ENCODE measurements at regions not wholly inside any gene's neighbourhood (a gene's known extent, or its start where the extent isn't known, plus 50 kb on each side); places are given as distances from the start of the nearest gene placed in this dataset.
A peak's percentile ranks its signal among the peaks of the same experiment; 100 is the strongest.
"Not testable (repeated sequence)": the region's sequence is repeated elsewhere in the genome, so short reads cannot be mapped to it uniquely, and the experiment has no call there.

- DNase-seq: no peak
Observed at GRCh38 chr18:10086458-10087210, 172.8 kb downstream of the VAPA start.

- no peak for DNase-seq
Observed at GRCh38 chr18:10088734-10089133, 174.9 kb downstream of the VAPA start.

GRCh38 chr18:10089881-10090280 lies 176.1 kb downstream of the VAPA start:
- DNase-seq: no peak

GRCh38 chr18:10090668-10091067 lies 176.9 kb downstream of the VAPA start:
- DNase-seq: no peak

- DNase-seq: no peak
Observed at GRCh38 chr18:10093445-10093844, 179.6 kb downstream of the VAPA start.

- peak; percentile 44 for DNase-seq
Observed at GRCh38 chr18:10094154-10094553, 180.3 kb downstream of the VAPA start.

- DNase-seq: no peak
Observed at GRCh38 chr18:10094655-10095054, 180.8 kb downstream of the VAPA start.

- no peak for DNase-seq
Observed at GRCh38 chr18:10095356-10095755, 181.5 kb downstream of the VAPA start.

GRCh38 chr18:10099539-10100140 lies 185.8 kb downstream of the VAPA start:
- DNase-seq: peak; percentile 76

- peak; percentile 34 for DNase-seq
Observed at GRCh38 chr18:10100196-10100595, 186.4 kb downstream of the VAPA start.

- DNase-seq: peak; percentile 55
Observed at GRCh38 chr18:10100941-10101701, 187.3 kb downstream of the VAPA start.

- no peak for DNase-seq
Observed at GRCh38 chr18:10101729-10102128, 187.9 kb downstream of the VAPA start.

GRCh38 chr18:10105118-10105517 lies 191.3 kb downstream of the VAPA start:
- DNase-seq: not testable (repeated sequence)

- DNase-seq: no peak
Observed at GRCh38 chr18:10111191-10111590, 197.4 kb downstream of the VAPA start.

- no peak for DNase-seq
Observed at GRCh38 chr18:10111944-10112343, 198.1 kb downstream of the VAPA start.

GRCh38 chr18:10113121-10114022 lies 199.6 kb downstream of the VAPA start:
- DNase-seq: no peak

- no peak for DNase-seq
Observed at GRCh38 chr18:10114717-10115463, 201.1 kb downstream of the VAPA start.

- DNase-seq: peak; percentile 36
Observed at GRCh38 chr18:10116574-10116973, 202.8 kb downstream of the VAPA start.

- DNase-seq: no peak
Observed at GRCh38 chr18:10119528-10119927, 205.7 kb downstream of the VAPA start.

GRCh38 chr18:10119991-10120390 lies 206.2 kb downstream of the VAPA start:
- no peak for DNase-seq

GRCh38 chr18:10120622-10121021 lies 206.8 kb downstream of the VAPA start:
- no peak for DNase-seq

- DNase-seq: no peak
Observed at GRCh38 chr18:10121028-10121427, 207.2 kb downstream of the VAPA start.
